OCI-LY1 (cell line): ENCODE measurements at regions not wholly inside any gene's neighbourhood (a gene's known extent, or its start where the extent isn't known, plus 50 kb on each side); places are given as distances from the start of the nearest gene placed in this dataset.

Experiments
- CTCF ChIP-seq: fragments of 200-600 bp; sonication (generic), shearing (Covaris generic); IDR thresholded peaks from 2 replicates; pipeline ENCODE4 v1.5.1; 2017; ENCODE audit warnings: mild to moderate bottlenecking, antibody characterized with exemption, low read length, moderate library complexity, mixed read lengths
- EZH2 ChIP-seq: fragments of 200-600 bp; sonication (generic), shearing (Covaris generic); IDR thresholded peaks from 2 replicates; pipeline ENCODE4 v1.8.0; 2017; ENCODE audit warnings: borderline replicate concordance, mixed run types, mild to moderate bottlenecking, antibody characterized with exemption, low read length, moderate library complexity, mixed read lengths

GRCh38 chr7:46881507-46882127 lies 700.3 kb downstream of the TNS3 start:
- TF ChIP-seq CTCF, result no peak
- no peak for TF ChIP-seq EZH2
